ENCODE measurements at regions not wholly inside any gene's neighbourhood (a gene's known extent, or its start where the extent isn't known, plus 50 kb on each side); places are given as distances from the start of the nearest gene placed in this dataset.
"Not testable (repeated sequence)": the region's sequence is repeated elsewhere in the genome, so short reads cannot be mapped to it uniquely, and the experiment has no call there.

DNA sequence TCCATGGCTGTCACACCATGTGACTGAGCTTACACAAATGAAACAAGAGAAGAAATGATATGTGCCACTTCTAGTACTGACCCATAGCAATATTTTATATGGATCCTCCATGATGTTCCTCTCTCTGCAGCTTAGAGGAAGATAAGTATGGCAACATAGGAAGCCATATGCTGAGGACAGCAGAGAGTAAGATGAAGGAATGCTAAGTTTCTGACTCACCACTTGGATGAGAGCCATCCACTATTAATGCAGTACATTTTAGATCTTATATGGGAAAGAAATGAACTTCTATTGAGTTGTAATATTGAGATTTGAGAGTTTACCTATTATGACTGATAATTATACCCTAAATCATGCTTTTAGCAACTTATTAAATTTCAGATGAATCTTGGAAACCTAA lies 386.9 kb upstream of the MAOA start:
- no peaks in the 10 kb centered on the region for H3K27me3 ChIP-seq (ENCODE audit: insufficient read depth, insufficient read length)
- TF ChIP-seq ZNF274 (IDR thresholded peaks at IDR 0.05; ENCODE audit: low read depth, low read length) (no peak), SUZ12 (IDR thresholded peaks at IDR 0.05; ENCODE audit: extremely low read depth, insufficient read depth, insufficient read length) (no peak), YY1 (IDR thresholded peaks at IDR 0.05; ENCODE audit: insufficient read depth, insufficient read length) (no peak)
- H3K9ac ChIP-seq (ENCODE audit: insufficient read length, low read depth) = no peak overlapping the region
- DNase-seq (ENCODE audit: low read depth, low spot score) = no peak
- no peaks in the 10 kb centered on the region for H3K4me1 ChIP-seq (ENCODE audit: insufficient read depth, insufficient read length)
- no peak overlapping the region for H3K4me3 ChIP-seq (ENCODE audit: insufficient read length, low read depth)
- no peaks in the 10 kb centered on the region for H3K36me3 ChIP-seq (ENCODE audit: insufficient read depth, insufficient read length, low read length)
- H3K9me3 ChIP-seq (ENCODE audit: insufficient read depth, low read length) = no peaks in the 10 kb centered on the region

DNA sequence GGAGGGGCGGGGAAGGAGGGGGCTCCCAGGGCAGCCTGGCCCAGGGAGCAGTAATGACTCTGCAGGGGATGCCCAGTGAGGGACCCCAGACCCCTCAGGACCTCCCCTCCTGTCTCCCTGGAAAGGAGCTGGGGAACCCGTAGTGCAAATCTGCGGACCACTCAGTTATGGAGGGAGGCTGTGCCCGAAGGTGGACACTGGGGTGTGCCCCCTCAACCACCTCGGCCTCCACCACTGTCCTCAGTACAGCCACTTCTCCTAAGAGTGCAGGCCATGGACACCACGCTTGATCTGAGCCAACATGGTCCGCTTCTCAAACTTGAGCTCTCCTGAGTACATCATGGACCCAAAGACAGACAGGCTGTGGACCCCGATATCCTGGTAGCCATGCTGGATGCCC lies 378.2 kb upstream of the MAOA start:
- no peaks in the 10 kb centered on the region for H3K27me3 ChIP-seq (ENCODE audit: insufficient read depth, insufficient read length)
- H3K4me1 ChIP-seq (ENCODE audit: insufficient read depth, insufficient read length) = no peaks in the 10 kb centered on the region
- no peaks in the 10 kb centered on the region for H3K36me3 ChIP-seq (ENCODE audit: insufficient read depth, insufficient read length, low read length)
- H3K9ac ChIP-seq (ENCODE audit: insufficient read length, low read depth) = no peak overlapping the region
- H3K4me3 ChIP-seq (ENCODE audit: insufficient read length, low read depth) = no peak overlapping the region
- TF ChIP-seq YY1 (IDR thresholded peaks at IDR 0.05; ENCODE audit: insufficient read depth, insufficient read length) (no peak), ZNF274 (IDR thresholded peaks at IDR 0.05; ENCODE audit: low read depth, low read length) (no peak), SUZ12 (IDR thresholded peaks at IDR 0.05; ENCODE audit: extremely low read depth, insufficient read depth, insufficient read length) (no peak)
- DNase-seq (ENCODE audit: low read depth, low spot score) = no peak
- no peaks in the 10 kb centered on the region for H3K9me3 ChIP-seq (ENCODE audit: insufficient read depth, low read length)

DNA sequence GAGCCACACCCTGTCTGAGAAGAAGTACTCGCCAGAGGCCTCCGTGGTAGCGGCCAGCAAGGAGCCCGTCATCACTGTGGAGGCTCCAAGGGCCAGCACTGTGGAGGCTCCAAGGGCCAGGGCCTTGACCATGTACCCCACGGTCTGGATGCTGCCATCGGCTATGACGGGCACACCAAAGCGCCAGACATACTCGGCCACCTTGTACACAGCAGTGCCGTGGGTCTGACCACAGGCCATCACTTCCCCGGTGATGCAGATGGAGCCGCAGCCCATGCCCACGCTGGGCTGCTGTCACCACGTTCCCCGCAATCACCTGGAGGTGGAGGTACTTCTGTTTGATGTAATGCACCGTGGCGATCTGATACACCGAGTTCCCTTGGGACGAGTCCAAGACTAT lies 377.7 kb upstream of the MAOA start:
- no peak overlapping the region for H3K4me3 ChIP-seq (ENCODE audit: insufficient read length, low read depth)
- TF ChIP-seq YY1 (IDR thresholded peaks at IDR 0.05; ENCODE audit: insufficient read depth, insufficient read length) (no peak), SUZ12 (IDR thresholded peaks at IDR 0.05; ENCODE audit: extremely low read depth, insufficient read depth, insufficient read length) (no peak), ZNF274 (IDR thresholded peaks at IDR 0.05; ENCODE audit: low read depth, low read length) (no peak)
- no peaks in the 10 kb centered on the region for H3K9me3 ChIP-seq (ENCODE audit: insufficient read depth, low read length)
- DNase-seq (ENCODE audit: low read depth, low spot score) = no peak
- H3K4me1 ChIP-seq (ENCODE audit: insufficient read depth, insufficient read length) = no peaks in the 10 kb centered on the region
- no peaks in the 10 kb centered on the region for H3K36me3 ChIP-seq (ENCODE audit: insufficient read depth, insufficient read length, low read length)
- no peak overlapping the region for H3K9ac ChIP-seq (ENCODE audit: insufficient read length, low read depth)
- no peaks in the 10 kb centered on the region for H3K27me3 ChIP-seq (ENCODE audit: insufficient read depth, insufficient read length)

DNA sequence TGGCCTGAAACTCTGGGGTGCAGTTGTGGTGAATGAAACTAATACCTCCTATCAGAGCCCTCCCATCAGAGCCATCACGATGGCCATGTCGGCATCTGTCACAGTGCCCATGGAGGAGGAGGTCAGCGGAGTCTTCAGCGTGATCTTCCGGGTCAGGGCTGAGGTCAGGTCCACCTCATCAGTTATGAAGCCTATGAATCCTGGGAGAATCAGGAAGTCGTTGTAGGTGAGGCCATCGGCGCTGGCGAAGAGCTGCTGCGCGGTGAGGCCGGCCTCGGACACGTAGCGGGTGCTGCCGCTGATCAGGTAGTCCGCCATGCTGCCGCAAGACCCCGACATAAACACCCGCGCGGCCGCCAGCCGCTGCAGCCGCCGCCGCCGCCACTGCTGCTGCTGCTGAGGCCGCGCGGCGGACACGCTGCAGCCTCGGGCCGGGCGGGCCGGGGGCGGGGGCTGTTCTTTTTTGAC lies 376.7 kb upstream of the MAOA start:
- Histone ChIP-seq H3K9ac (ENCODE audit: insufficient read length, low read depth) (no peak overlapping the region), H3K4me3 (ENCODE audit: insufficient read length, low read depth) (no peak overlapping the region), H3K27me3 (ENCODE audit: insufficient read depth, insufficient read length) (no peaks in the 10 kb centered on the region), H3K9me3 (ENCODE audit: insufficient read depth, low read length) (no peaks in the 10 kb centered on the region), H3K36me3 (ENCODE audit: insufficient read depth, insufficient read length, low read length) (no peaks in the 10 kb centered on the region), H3K4me1 (ENCODE audit: insufficient read depth, insufficient read length) (no peaks in the 10 kb centered on the region)
- DNase-seq (ENCODE audit: low read depth, low spot score) = no peak
- TF ChIP-seq ZNF274 (IDR thresholded peaks at IDR 0.05; ENCODE audit: low read depth, low read length) = no peak
- no peak for TF ChIP-seq SUZ12 (IDR thresholded peaks at IDR 0.05; ENCODE audit: extremely low read depth, insufficient read depth, insufficient read length)
- TF ChIP-seq YY1 (IDR thresholded peaks at IDR 0.05; ENCODE audit: insufficient read depth, insufficient read length) = no peak

DNA sequence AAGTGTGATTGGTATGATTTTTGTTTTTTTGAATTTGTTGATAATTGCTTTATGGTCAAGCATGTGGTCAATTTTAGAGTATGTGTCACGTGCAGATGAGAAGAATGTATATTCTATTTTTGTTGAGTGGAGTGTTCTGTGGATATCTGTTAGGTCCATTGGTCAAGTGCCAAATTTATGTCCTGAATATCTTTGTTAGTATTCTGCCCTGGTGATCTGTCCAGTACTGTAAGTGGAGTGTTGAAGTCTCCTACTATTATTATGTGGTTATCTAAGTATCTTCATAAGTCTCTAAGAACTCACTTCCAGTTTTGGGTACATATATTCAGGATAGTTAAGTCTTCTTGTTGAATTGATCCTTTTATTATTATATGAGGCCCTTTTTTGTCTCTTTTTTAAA lies 372.9 kb upstream of the MAOA start:
- no peaks in the 10 kb centered on the region for H3K9me3 ChIP-seq (ENCODE audit: insufficient read depth, low read length)
- TF ChIP-seq YY1 (IDR thresholded peaks at IDR 0.05; ENCODE audit: insufficient read depth, insufficient read length) = no peak
- no peak for TF ChIP-seq ZNF274 (IDR thresholded peaks at IDR 0.05; ENCODE audit: low read depth, low read length)
- no peak for TF ChIP-seq SUZ12 (IDR thresholded peaks at IDR 0.05; ENCODE audit: extremely low read depth, insufficient read depth, insufficient read length)
- no peaks in the 10 kb centered on the region for H3K27me3 ChIP-seq (ENCODE audit: insufficient read depth, insufficient read length)
- no peaks in the 10 kb centered on the region for H3K4me1 ChIP-seq (ENCODE audit: insufficient read depth, insufficient read length)
- no peaks in the 10 kb centered on the region for H3K36me3 ChIP-seq (ENCODE audit: insufficient read depth, insufficient read length, low read length)
- no peak overlapping the region for H3K4me3 ChIP-seq (ENCODE audit: insufficient read length, low read depth)
- H3K9ac ChIP-seq (ENCODE audit: insufficient read length, low read depth) = no peak overlapping the region
- DNase-seq (ENCODE audit: low read depth, low spot score) = no peak

DNA sequence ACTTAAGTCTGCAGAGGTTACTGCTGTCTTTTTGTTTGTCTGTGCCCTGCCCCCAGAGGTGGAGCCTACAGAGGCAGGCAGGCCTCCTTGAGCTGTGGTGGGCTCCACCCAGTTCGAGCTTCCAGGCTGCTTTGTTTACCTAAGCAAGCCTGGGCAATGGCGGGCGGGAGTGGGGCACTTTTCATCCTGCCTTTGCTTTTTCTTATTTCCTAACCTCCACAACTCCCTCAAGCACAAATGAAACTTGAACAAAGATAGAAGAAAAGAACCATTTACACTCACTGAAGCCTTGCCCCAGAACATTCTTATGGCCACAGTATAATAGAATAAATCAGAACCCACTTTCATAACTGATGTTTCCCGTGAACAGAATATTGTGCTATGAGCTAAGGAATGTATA lies 344.5 kb upstream of the MAOA start:
- H3K9me3 ChIP-seq (ENCODE audit: insufficient read depth, low read length); H3K27me3 ChIP-seq (ENCODE audit: insufficient read depth, insufficient read length); DNase-seq (ENCODE audit: low read depth, low spot score); H3K4me3 ChIP-seq (ENCODE audit: insufficient read length, low read depth); H3K36me3 ChIP-seq (ENCODE audit: insufficient read depth, insufficient read length, low read length); H3K4me1 ChIP-seq (ENCODE audit: insufficient read depth, insufficient read length); H3K9ac ChIP-seq (ENCODE audit: insufficient read length, low read depth): not testable (repeated sequence)

DNA sequence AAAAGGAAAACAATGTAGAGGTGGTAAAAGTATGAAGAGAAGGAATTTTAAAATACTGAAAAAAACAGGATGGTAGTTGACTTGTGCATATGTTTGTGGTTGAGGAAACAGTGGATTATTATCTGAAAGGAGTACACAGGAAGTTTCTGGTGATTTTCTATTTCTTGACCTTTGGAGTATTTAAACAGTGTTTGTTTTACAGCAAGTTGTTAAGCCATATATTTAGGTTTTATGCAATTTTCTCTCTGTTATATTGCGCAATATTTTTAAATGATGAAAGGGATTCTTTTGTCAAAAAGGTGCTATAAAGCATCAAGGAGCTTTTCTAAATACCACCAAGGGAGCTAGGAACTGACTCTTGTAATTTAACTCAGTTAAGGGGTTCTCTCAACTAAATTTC lies 343.1 kb upstream of the MAOA start:
- no peak for DNase-seq (ENCODE audit: low read depth, low spot score)
- TF ChIP-seq ZNF274 (IDR thresholded peaks at IDR 0.05; ENCODE audit: low read depth, low read length) (no peak), YY1 (IDR thresholded peaks at IDR 0.05; ENCODE audit: insufficient read depth, insufficient read length) (no peak), SUZ12 (IDR thresholded peaks at IDR 0.05; ENCODE audit: extremely low read depth, insufficient read depth, insufficient read length) (no peak)
- Histone ChIP-seq H3K4me3 (ENCODE audit: insufficient read length, low read depth) (no peak overlapping the region), H3K9ac (ENCODE audit: insufficient read length, low read depth) (no peak overlapping the region), H3K4me1 (ENCODE audit: insufficient read depth, insufficient read length) (no peaks in the 10 kb centered on the region), H3K36me3 (ENCODE audit: insufficient read depth, insufficient read length, low read length) (no peaks in the 10 kb centered on the region), H3K9me3 (ENCODE audit: insufficient read depth, low read length) (no peaks in the 10 kb centered on the region), H3K27me3 (ENCODE audit: insufficient read depth, insufficient read length) (no peaks in the 10 kb centered on the region)

DNA sequence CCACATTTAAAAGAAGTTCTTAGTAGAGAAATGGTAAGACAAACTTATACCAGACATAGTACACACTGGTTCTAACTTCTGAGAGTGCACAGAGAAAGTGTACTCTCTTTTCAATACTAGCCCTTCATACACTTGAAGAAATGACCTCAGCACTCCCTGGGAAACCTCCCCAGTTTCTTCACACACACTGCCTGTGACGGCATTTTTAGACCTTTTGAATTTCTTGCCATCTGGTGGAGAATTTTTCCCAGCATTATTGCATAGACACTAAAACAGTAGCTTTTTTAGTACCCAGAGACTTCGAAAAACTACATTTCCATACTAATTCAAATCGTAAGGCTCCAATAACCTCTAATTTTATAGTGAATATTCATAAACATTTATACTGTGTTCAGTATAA lies 341.6 kb upstream of the MAOA start:
- Histone ChIP-seq H3K9ac (ENCODE audit: insufficient read length, low read depth) (no peak overlapping the region), H3K9me3 (ENCODE audit: insufficient read depth, low read length) (no peaks in the 10 kb centered on the region), H3K36me3 (ENCODE audit: insufficient read depth, insufficient read length, low read length) (no peaks in the 10 kb centered on the region), H3K27me3 (ENCODE audit: insufficient read depth, insufficient read length) (no peaks in the 10 kb centered on the region), H3K4me3 (ENCODE audit: insufficient read length, low read depth) (no peak overlapping the region), H3K4me1 (ENCODE audit: insufficient read depth, insufficient read length) (no peaks in the 10 kb centered on the region)
- DNase-seq (ENCODE audit: low read depth, low spot score) = no peak
- no peak for TF ChIP-seq ZNF274 (IDR thresholded peaks at IDR 0.05; ENCODE audit: low read depth, low read length)

All from NT2/D1 (cell line).